Adrenal gland (tissue), 5 donors: ENCODE measurements at regions not wholly inside any gene's neighbourhood (a gene's known extent, or its start where the extent isn't known, plus 50 kb on each side); places are given as distances from the start of the nearest gene placed in this dataset.

Experiments
- CTCF ChIP-seq, 6 experiments: fragments of 450-650 bp in 4 of 6; fragments of 200-600 bp in 2 of 6; sonication (generic) in 1 of 6; IDR thresholded peaks; 1 replicate in 5 of 6; 2 replicates in 1 of 6; pipeline versions ENCODE4 v1.5.1 to v1.8.0; 2016 to 2021; ENCODE audit warnings: antibody characterized with exemption in 6 of 6, mild to moderate bottlenecking in 2 of 6, moderate library complexity in 1 of 6
- POLR2A ChIP-seq, 2 donors: fragments of 450-650 bp; IDR thresholded peaks; one replicate each; pipeline ENCODE4 v1.6.1; 2017; ENCODE audit warnings: antibody characterized with exemption in 2 of 2, mild to moderate bottlenecking in 2 of 2, moderate library complexity in 1 of 2
- donor health status: DM: no; HTN: no; CAD: no.

GRCh38 chr2:176872406-176872805 is 340.2 kb upstream of the HNRNPA3 start:
- TF ChIP-seq POLR2A (IDR thresholded peaks at IDR 0.05) (no peak), CTCF (IDR thresholded peaks at IDR 0.05) (no peak)
